GM18951 (cell line): ENCODE measurements at regions not wholly inside any gene's neighbourhood (a gene's known extent, or its start where the extent isn't known, plus 50 kb on each side); places are given as distances from the start of the nearest gene placed in this dataset.
"Not testable (repeated sequence)": the region's sequence is repeated elsewhere in the genome, so short reads cannot be mapped to it uniquely, and the experiment has no call there.

ENCODE experiments used
- POLR2A ChIP-seq: IDR thresholded peaks from 4 replicates; pipeline ENCODE4 v1.6.1; 2011; ENCODE audit warnings: mild to moderate bottlenecking; ENCODE audit not compliant: insufficient read length, insufficient read depth; ENCODE audit errors: extremely low read depth
- in situ Hi-C: fragments of 300-500 bp; cut with MboI; formaldehyde crosslinking; loops from one replicate; pipeline ENCODE4 v1.12.0; 2022; ENCODE audit warnings: low sequenced_read_pairs, mixed read lengths, inconsistent platforms; ENCODE audit not compliant: unreplicated experiment

GRCh38 chr10:62471711-62472110, 97.5 kb downstream of the ZNF365 start:
- in situ Hi-C loops: no loop called here
- TF ChIP-seq POLR2A: no peak

GRCh38 chr10:62473241-62473640, 99.1 kb downstream of the ZNF365 start:
- in situ Hi-C loops: no loop called here
- TF ChIP-seq POLR2A: no peak

GRCh38 chr10:62475551-62475950, 101.4 kb downstream of the ZNF365 start:
- in situ Hi-C loops: no loop called here
- no peak for TF ChIP-seq POLR2A

GRCh38 chr10:62479523-62479922, 105.4 kb downstream of the ZNF365 start:
- in situ Hi-C loops: no loop called here
- no peak for TF ChIP-seq POLR2A

GRCh38 chr10:62480196-62480595, 106.0 kb downstream of the ZNF365 start:
- TF ChIP-seq POLR2A: no peak
- in situ Hi-C loops: no loop called here

- in situ Hi-C loops: no loop called here
- TF ChIP-seq POLR2A: no peak
Measured at GRCh38 chr10:62482581-62482980, 108.4 kb downstream of the ZNF365 start.

- in situ Hi-C loops: no loop called here
- no peak for TF ChIP-seq POLR2A
Measured at GRCh38 chr10:62491597-62491996, 117.4 kb downstream of the ZNF365 start.

- no peak for TF ChIP-seq POLR2A
- in situ Hi-C loops: no loop called here
Measured at GRCh38 chr10:62492012-62492869, 118.1 kb downstream of the ZNF365 start.

GRCh38 chr10:62492870-62493180, 118.7 kb downstream of the ZNF365 start:
- no peak for TF ChIP-seq POLR2A
- in situ Hi-C loops: no loop called here

- TF ChIP-seq POLR2A: no peak
- in situ Hi-C loops: no loop called here
Measured at GRCh38 chr10:62496925-62497324, 122.8 kb downstream of the ZNF365 start.

- TF ChIP-seq POLR2A: no peak
- in situ Hi-C loops: no loop called here
Measured at GRCh38 chr10:62498271-62498670, 124.1 kb downstream of the ZNF365 start.

GRCh38 chr10:62500116-62500515, 125.9 kb downstream of the ZNF365 start:
- in situ Hi-C loops: not testable (repeated sequence)

- in situ Hi-C loops: no loop called here
- TF ChIP-seq POLR2A: no peak
Measured at GRCh38 chr10:62501547-62501946, 127.4 kb downstream of the ZNF365 start.

GRCh38 chr10:62502995-62503613, 128.9 kb downstream of the ZNF365 start:
- TF ChIP-seq POLR2A: no peak
- in situ Hi-C loops: no loop called here
